Hepatocyte (in vitro differentiated cells): ENCODE measurements at regions not wholly inside any gene's neighbourhood (a gene's known extent, or its start where the extent isn't known, plus 50 kb on each side); places are given as distances from the start of the nearest gene placed in this dataset.

Source experiments
- CTCF ChIP-seq: fragments of 200-600 bp; sonication (generic); IDR thresholded peaks from 2 replicates; pipeline ENCODE4 v1.5.1; 2016; ENCODE audit warnings: antibody characterized with exemption, mild to moderate bottlenecking; ENCODE audit not compliant: poor library complexity
- EZH2 ChIP-seq: fragments of 200-600 bp; sonication (generic); IDR thresholded peaks from 2 replicates; pipeline ENCODE4 v1.6.1; 2016; ENCODE audit warnings: antibody characterized with exemption, mild to moderate bottlenecking, borderline replicate concordance

- TF ChIP-seq EZH2: no peak
- TF ChIP-seq CTCF: no peak
These were observed 66.1 kb upstream of the CHODL start for GRCh38 chr21:18178509-18178908.
